Endodermal cell (in vitro differentiated cells): ENCODE measurements at regions not wholly inside any gene's neighbourhood (a gene's known extent, or its start where the extent isn't known, plus 50 kb on each side); places are given as distances from the start of the nearest gene placed in this dataset.

Source experiments
- DNase-seq: peaks from one replicate; pipeline ENCODE4 v3.0.0-alpha.2; 2017
- H3K27ac ChIP-seq: 2 replicates; pipeline ENCODE4 v1.5.1; 2013; ENCODE audit warnings: mild to moderate bottlenecking, low read depth, low read length, moderate library complexity
- H3K27me3 ChIP-seq: 2 replicates; pipeline ENCODE4 v1.6.1; 2013; ENCODE audit warnings: mild to moderate bottlenecking, low read length, moderate library complexity; ENCODE audit not compliant: insufficient read depth, control insufficient read depth, poor library complexity, severe bottlenecking
- H3K36me3 ChIP-seq: 2 replicates; pipeline ENCODE4 v1.7.0; 2013; ENCODE audit warnings: mild to moderate bottlenecking, low read length, moderate library complexity; ENCODE audit not compliant: control insufficient read depth, insufficient read depth
- H3K4me1 ChIP-seq: one replicate; pipeline ENCODE4 v1.7.0; 2013; ENCODE audit warnings: low read length; ENCODE audit not compliant: control insufficient read depth, insufficient read depth
- H3K4me3 ChIP-seq: 2 replicates; pipeline ENCODE4 v1.5.1; 2013; ENCODE audit warnings: mild to moderate bottlenecking, low read length, moderate library complexity
- H3K9ac ChIP-seq: 2 replicates; pipeline ENCODE4 v1.6.1; 2013; ENCODE audit warnings: mild to moderate bottlenecking, low read length, moderate library complexity; ENCODE audit not compliant: poor library complexity, severe bottlenecking; ENCODE audit errors: extremely low read depth
- H3K9me3 ChIP-seq: 2 replicates; pipeline ENCODE4 v1.6.1; 2013; ENCODE audit warnings: mild to moderate bottlenecking, low read length, moderate library complexity; ENCODE audit not compliant: control insufficient read depth
- H3K27ac Mint-ChIP-seq: 2 replicates; pipeline ENCODE4 v1.8.0; 2020; ENCODE audit warnings: mixed read lengths
- H3K27me3 Mint-ChIP-seq: 2 replicates; pipeline ENCODE4 v1.8.0; 2021; ENCODE audit warnings: mild to moderate bottlenecking, mixed read lengths; ENCODE audit not compliant: insufficient read depth
- H3K36me3 Mint-ChIP-seq: 2 replicates; pipeline ENCODE4 v1.8.0; 2020; ENCODE audit warnings: low read depth, mixed read lengths
- H3K4me1 Mint-ChIP-seq: 2 replicates; pipeline ENCODE4 v1.8.0; 2020; ENCODE audit warnings: mixed read lengths
- H3K4me3 Mint-ChIP-seq: 2 replicates; pipeline ENCODE4 v1.8.0; 2020; ENCODE audit warnings: mild to moderate bottlenecking, moderate library complexity, mixed read lengths
- H3K9me3 Mint-ChIP-seq: 2 replicates; pipeline ENCODE4 v1.8.0; 2020; ENCODE audit warnings: mild to moderate bottlenecking, mixed read lengths
- WGBS, 2 experiments: methylation state at CpG; one replicate each; pipeline versions ENCODE4 v1.1.5 to v1.1.7; 2013; ENCODE audit warnings: missing lambda C conversion rate in 2 of 2, mixed read lengths in 1 of 2; ENCODE audit not compliant: insufficient coverage in 1 of 2, insufficient read length in 1 of 2; 5-methylcytosine and 5-hydroxymethylcytosine counted together
- TF ChIP-seq, protein P1 (sequence below): fragments of 200-600 bp; sonication (generic); conservative IDR thresholded peaks from 2 replicates; pipeline ENCODE4 v1.5.0; 2021; ENCODE audit warnings: antibody characterized with exemption, mild to moderate bottlenecking

DNA sequence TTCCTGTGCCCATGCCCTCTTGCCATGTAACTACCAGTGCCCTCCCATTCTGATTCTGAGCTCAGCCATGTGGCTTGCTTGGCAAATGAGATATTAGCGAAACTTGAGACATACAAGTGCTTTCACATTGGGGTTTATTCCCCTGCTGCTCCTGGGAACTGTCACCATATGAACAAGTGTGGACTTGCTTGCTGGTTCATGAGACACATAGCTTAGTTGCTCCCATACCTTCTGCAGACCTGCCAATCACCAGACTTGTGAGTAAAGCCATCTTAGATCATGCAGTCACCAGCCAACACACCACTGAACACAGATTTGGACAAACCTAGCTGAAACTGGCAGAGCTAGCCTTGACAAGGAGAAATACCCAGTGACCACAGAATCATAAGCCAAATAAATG lies 155.1 kb downstream of the SS18 start:
- Mint-ChIP-seq H3K4me1 (peaks cover 37% of the 10 kb centered on the region), H3K36me3 (no peaks in the 10 kb centered on the region), H3K27me3 (no peaks in the 10 kb centered on the region), H3K9me3 (peaks cover 9% of the 10 kb centered on the region), H3K4me3 (no peak overlapping the region), H3K27ac (no peak overlapping the region)
- TF ChIP-seq, protein P1, sequence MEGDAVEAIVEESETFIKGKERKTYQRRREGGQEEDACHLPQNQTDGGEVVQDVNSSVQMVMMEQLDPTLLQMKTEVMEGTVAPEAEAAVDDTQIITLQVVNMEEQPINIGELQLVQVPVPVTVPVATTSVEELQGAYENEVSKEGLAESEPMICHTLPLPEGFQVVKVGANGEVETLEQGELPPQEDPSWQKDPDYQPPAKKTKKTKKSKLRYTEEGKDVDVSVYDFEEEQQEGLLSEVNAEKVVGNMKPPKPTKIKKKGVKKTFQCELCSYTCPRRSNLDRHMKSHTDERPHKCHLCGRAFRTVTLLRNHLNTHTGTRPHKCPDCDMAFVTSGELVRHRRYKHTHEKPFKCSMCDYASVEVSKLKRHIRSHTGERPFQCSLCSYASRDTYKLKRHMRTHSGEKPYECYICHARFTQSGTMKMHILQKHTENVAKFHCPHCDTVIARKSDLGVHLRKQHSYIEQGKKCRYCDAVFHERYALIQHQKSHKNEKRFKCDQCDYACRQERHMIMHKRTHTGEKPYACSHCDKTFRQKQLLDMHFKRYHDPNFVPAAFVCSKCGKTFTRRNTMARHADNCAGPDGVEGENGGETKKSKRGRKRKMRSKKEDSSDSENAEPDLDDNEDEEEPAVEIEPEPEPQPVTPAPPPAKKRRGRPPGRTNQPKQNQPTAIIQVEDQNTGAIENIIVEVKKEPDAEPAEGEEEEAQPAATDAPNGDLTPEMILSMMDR, result no peak
- Histone ChIP-seq H3K27ac (no peak overlapping the region), H3K4me3 (no peak overlapping the region), H3K4me1 (peaks cover 5% of the 10 kb centered on the region), H3K9me3 (no peaks in the 10 kb centered on the region), H3K9ac (no peak overlapping the region), H3K27me3 (no peaks in the 10 kb centered on the region), H3K36me3 (no peaks in the 10 kb centered on the region)
- DNase-seq, result no peak
- WGBS, 2 experiments, result 96 to 100% methylated on average over 1 of the region's 1 CpG

DNA sequence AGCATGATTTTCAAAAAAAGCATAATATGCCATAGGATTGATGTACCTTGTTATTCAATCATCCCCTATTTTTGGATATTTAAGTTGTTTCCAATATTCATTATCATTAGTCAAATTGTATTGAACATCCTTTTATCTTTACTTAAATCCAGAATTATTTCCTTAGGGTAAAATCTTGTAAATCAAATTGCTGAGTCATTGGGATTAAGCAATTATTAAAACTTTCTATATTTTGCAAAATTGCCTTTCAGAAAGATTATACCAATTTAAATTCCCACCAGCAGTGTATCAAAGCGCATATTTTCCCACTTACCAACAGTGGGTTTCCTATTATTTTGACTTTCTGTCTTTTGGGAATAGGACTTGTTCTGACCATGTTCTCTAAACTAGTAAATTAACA lies 159.3 kb downstream of the SS18 start:
- TF ChIP-seq, protein P1, result no peak
- WGBS, 2 experiments, result 100% methylated on average over 1 of the region's 1 CpG; no CpG with 5 or more reads in 1 of the 2 experiments

DNA sequence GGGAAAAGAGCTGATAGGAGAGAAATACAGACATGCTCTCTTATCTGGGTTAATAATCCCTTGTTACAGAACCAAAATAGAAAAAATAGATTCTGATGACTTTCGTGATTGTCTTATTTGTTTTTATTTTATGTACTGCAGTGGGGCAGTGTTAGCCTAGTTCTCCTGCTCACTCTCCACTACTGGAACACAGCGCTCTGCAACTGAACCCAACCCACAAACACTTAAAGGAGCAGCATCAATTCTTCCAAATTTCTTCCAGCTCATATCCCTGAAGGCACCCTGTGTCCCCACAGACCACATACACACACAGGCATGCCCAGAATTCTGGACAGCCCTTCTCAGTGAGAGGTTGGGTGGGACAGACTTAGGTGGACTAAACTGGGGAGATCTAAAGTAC lies 160.6 kb downstream of the SS18 start:
- peak overlapping the region; percentile 15 for H3K27ac Mint-ChIP-seq
- no peak overlapping the region for H3K9ac ChIP-seq
- H3K9me3 ChIP-seq, result no peaks in the 10 kb centered on the region
- 100% methylated on average over 1 of the region's 2 CpGs; no CpG with 5 or more reads in 1 of the 2 experiments for WGBS, 2 experiments
- no peaks in the 10 kb centered on the region for H3K9me3 Mint-ChIP-seq
- H3K36me3 ChIP-seq, result no peaks in the 10 kb centered on the region
- H3K4me1 ChIP-seq, result peaks cover 5% of the 10 kb centered on the region
- H3K27me3 ChIP-seq, result no peaks in the 10 kb centered on the region
- peaks cover 14% of the 10 kb centered on the region for H3K4me1 Mint-ChIP-seq
- TF ChIP-seq, protein P1, result no peak
- H3K36me3 Mint-ChIP-seq, result no peaks in the 10 kb centered on the region
- no peak overlapping the region for H3K27ac ChIP-seq
- no peak overlapping the region for H3K4me3 Mint-ChIP-seq
- H3K27me3 Mint-ChIP-seq, result no peaks in the 10 kb centered on the region
- no peak overlapping the region for H3K4me3 ChIP-seq
- DNase-seq, result no peak

More for the DNA sequence above, 159.3 kb downstream of the SS18 start:
- Mint-ChIP-seq H3K9me3 (no peaks in the 10 kb centered on the region), H3K27ac (no peak overlapping the region), H3K27me3 (no peaks in the 10 kb centered on the region), H3K4me1 (peaks cover 21% of the 10 kb centered on the region), H3K36me3 (no peaks in the 10 kb centered on the region), H3K4me3 (no peak overlapping the region)
- no peak overlapping the region for H3K27ac ChIP-seq
- H3K4me3 ChIP-seq, result no peak overlapping the region
- no peaks in the 10 kb centered on the region for H3K9me3 ChIP-seq
- H3K36me3 ChIP-seq, result no peaks in the 10 kb centered on the region
- H3K9ac ChIP-seq, result no peak overlapping the region
- peaks cover 5% of the 10 kb centered on the region for H3K4me1 ChIP-seq
- H3K27me3 ChIP-seq, result no peaks in the 10 kb centered on the region
- no peak for DNase-seq
